Spinal cord (tissue), 9 donors: ENCODE measurements at regions not wholly inside any gene's neighbourhood (a gene's known extent, or its start where the extent isn't known, plus 50 kb on each side); places are given as distances from the start of the nearest gene placed in this dataset.

Experiments
- DNase-seq, 6 donors: peaks; one replicate each; pipeline versions ENCODE4 v3.0.0 to v3.0.0-alpha.2; 2013 to 2015; ENCODE audit warnings: low spot score in 6 of 6, low read depth in 4 of 6
- H3K27ac ChIP-seq: one replicate; pipeline ENCODE4 v1.5.1; 2013; ENCODE audit warnings: low read depth, low read length, control low read depth
- H3K27me3 ChIP-seq: one replicate; pipeline ENCODE4 v1.6.1; 2013; ENCODE audit warnings: low read length; ENCODE audit not compliant: control insufficient read depth, insufficient read depth
- H3K36me3 ChIP-seq: one replicate; pipeline ENCODE4 v1.6.1; 2013; ENCODE audit warnings: low read length; ENCODE audit not compliant: control insufficient read depth, insufficient read depth
- H3K4me1 ChIP-seq: one replicate; pipeline ENCODE4 v1.6.1; 2013; ENCODE audit warnings: low read length; ENCODE audit not compliant: control insufficient read depth, insufficient read depth
- H3K4me3 ChIP-seq: one replicate; pipeline ENCODE4 v1.5.1; 2013; ENCODE audit warnings: low read depth, low read length, control low read depth
- H3K9me3 ChIP-seq: one replicate; pipeline ENCODE4 v1.6.1; 2013; ENCODE audit warnings: low read length; ENCODE audit not compliant: control insufficient read depth, insufficient read depth
- WGBS: methylation state at CpG from one replicate; pipeline ENCODE4 v1.1.5; 2013; ENCODE audit warnings: missing lambda C conversion rate; ENCODE audit not compliant: insufficient coverage; 5-methylcytosine and 5-hydroxymethylcytosine counted together
- donor health status: healthy.

DNA sequence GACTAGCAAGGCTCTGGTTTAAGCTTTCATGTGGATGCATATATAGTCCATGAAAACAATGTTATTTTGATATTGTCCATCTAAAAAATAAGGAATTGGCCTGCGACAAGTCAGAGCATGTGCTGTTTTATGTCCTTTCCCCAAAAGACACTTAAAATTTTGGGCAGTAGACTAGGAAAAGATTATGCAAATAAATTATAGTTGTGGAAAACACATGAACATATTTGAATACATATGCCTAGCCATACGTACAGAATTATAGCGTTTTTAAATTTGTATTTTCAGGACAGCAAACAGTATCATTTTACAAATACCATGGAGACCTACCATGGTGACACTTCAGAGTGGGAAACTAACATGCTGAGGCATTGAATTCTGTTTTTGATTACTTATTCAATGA is 113.8 kb upstream of the SLC5A12 start:
- Histone ChIP-seq H3K9me3 (no peaks in the 10 kb centered on the region), H3K27me3 (no peaks in the 10 kb centered on the region), H3K36me3 (no peaks in the 10 kb centered on the region), H3K4me3 (no peak overlapping the region), H3K4me1 (no peaks in the 10 kb centered on the region), H3K27ac (no peak overlapping the region)
- DNase-seq, result peak in 1 of 6 donors; percentile 67
- WGBS, result no CpG with 5 or more reads among the region's 3 CpGs

DNA sequence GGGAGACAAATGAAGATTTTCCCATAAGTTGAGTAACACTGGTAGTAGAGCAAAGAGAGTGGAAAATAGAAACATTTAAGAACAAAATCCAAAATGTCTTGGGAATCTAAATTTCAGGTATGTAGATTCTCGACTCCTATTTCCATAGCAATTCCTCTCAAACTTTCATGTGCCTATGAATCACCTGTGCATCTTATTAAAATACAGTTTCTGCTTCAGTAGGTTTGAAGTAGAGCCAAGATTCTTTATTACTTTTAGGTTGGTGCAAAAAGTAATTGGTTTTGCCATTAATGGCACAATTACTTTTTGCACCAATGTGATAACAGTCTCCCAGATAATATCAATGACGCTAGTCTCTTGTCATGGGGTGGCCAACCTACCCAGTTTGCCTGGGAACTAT is 115.3 kb upstream of the SLC5A12 start:
- no peaks in the 10 kb centered on the region for H3K4me1 ChIP-seq
- WGBS, result no CpG with 5 or more reads among the region's 2 CpGs
- no peak overlapping the region for H3K4me3 ChIP-seq
- H3K27ac ChIP-seq, result no peak overlapping the region
- no peaks in the 10 kb centered on the region for H3K9me3 ChIP-seq
- H3K36me3 ChIP-seq, result no peaks in the 10 kb centered on the region
- DNase-seq, result no peak
- no peaks in the 10 kb centered on the region for H3K27me3 ChIP-seq

DNA sequence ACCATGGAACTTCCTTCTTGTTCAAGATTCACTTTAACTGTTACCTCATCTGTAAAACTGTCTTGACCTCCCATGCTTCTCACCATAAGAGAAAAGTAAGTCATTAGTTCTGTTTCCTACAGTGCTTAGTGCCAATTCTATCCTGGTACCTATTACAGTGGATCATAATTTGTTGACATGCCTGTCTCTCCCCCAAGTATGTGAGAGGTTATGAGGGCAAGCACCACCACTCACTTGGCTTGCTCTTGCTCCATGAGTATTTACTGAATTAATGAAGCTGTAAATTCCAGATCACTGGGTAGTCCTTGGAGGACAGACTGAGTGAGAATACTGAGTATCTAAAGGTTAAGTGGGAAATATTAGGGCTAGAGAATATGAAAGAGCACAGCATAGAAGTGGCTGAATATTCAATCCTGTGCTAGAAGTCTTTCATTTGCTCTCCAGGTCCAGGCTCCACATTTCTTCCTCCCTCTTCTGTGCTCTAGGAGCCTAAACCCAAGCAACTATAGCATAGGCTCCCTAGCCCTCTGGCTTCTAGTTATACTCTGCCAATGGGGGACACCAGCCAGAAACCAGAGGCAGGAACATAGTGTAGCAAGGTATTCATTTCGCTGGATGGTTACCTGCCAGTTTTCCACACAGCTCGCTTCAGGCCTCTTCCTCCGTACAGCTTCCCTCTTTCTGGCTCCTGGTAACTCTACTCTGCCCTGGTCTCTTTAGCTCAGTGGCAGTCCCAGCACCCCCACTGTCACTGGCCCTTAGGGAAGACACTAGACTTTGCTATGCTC is 118.2 kb upstream of the SLC5A12 start:
- WGBS, result 95% methylated on average over 3 of the region's 3 CpGs
- no peaks in the 10 kb centered on the region for H3K27me3 ChIP-seq
- H3K27ac ChIP-seq, result no peak overlapping the region
- DNase-seq, result no peak
- H3K9me3 ChIP-seq, result no peaks in the 10 kb centered on the region
- H3K4me3 ChIP-seq, result no peak overlapping the region
- no peaks in the 10 kb centered on the region for H3K36me3 ChIP-seq
- H3K4me1 ChIP-seq, result no peaks in the 10 kb centered on the region

DNA sequence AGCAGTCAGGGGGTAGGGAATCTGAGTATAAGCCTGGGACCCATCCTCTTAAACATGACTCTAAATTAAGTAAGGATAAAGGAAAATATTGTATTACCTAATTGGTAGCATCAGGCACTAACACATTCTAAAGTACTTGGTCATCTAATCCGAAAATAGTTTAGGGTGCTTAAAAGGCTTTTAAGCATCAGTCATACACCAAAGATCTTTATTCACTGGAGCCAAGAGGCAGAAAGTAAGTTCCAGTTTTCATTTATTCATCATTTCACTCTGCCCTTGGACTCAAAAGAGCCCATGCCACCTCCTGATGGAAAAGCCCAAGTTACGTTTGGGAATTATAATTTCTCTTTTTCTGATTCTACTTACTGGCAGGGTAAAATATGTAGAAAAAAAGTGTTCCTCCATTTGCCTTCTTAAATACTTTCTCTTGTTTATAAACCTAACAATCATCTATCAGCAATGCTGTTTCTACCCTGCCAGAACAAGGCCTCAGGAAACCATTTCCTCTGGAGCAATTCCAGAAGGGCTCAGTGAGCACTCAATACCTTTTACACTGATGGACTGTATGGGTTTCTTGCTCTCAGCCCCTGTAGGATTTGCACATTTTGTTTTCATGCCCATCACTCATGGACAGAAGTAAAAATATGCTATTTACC is 120.1 kb upstream of the SLC5A12 start:
- no CpG with 5 or more reads among the region's 2 CpGs for WGBS
- H3K27me3 ChIP-seq, result no peaks in the 10 kb centered on the region
- no peak overlapping the region for H3K27ac ChIP-seq
- H3K36me3 ChIP-seq, result no peaks in the 10 kb centered on the region
- no peak overlapping the region for H3K4me3 ChIP-seq
- H3K4me1 ChIP-seq, result no peaks in the 10 kb centered on the region
- no peak for DNase-seq
- no peaks in the 10 kb centered on the region for H3K9me3 ChIP-seq

DNA sequence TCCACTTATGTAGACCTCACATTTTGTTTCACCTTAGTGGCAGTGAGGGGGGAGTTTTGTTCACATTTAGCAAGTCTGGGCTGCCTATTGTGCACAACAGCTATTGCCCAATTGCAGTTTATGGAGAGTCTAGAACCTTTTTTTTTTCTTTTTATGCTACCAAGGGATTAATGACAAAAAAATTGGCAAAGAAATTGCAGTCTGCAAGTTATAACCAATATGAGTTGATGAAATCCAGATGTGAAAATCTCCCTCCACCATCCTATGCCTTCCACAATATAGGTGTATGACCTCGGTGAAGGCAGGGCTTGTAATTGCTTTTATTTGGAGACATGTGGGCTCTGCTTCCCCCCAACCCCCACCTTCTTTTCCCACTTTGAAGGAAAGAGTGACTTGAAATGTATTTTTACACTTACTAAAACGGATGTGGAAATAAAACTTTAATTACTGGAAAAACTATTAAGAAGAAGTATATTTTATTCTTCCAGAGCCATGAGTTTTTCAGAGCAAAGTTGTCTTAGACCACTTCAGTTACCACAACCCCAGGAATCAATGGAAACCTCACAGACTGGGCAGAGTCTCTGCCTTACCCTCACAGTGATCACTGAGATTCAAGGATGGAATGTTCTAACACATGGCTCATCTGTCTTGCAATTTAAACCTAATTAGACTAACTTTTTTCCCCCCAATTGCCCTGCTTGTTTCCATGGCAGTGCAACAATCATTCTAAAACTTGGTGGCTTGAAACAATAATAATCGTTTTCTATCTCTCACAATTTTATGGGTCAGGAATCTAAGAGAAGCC is 120.8 kb upstream of the SLC5A12 start:
- no peak overlapping the region for H3K4me3 ChIP-seq
- WGBS, result 67% methylated on average over 1 of the region's 3 CpGs
- H3K27ac ChIP-seq, result no peak overlapping the region
- no peaks in the 10 kb centered on the region for H3K36me3 ChIP-seq
- DNase-seq, result no peak
- H3K4me1 ChIP-seq, result no peaks in the 10 kb centered on the region
- no peaks in the 10 kb centered on the region for H3K9me3 ChIP-seq
- no peaks in the 10 kb centered on the region for H3K27me3 ChIP-seq

- Histone ChIP-seq H3K4me3 (no peak overlapping the region), H3K9me3 (no peaks in the 10 kb centered on the region), H3K27ac (no peak overlapping the region), H3K27me3 (no peaks in the 10 kb centered on the region), H3K4me1 (no peaks in the 10 kb centered on the region), H3K36me3 (no peaks in the 10 kb centered on the region)
- WGBS, result 86% methylated on average over 1 of the region's 2 CpGs
- no peak for DNase-seq
These were observed 121.7 kb upstream of the SLC5A12 start for GRCh38 chr11:26843539-26843938.

- no CpG with 5 or more reads among the region's 2 CpGs for WGBS
- H3K36me3 ChIP-seq, result no peaks in the 10 kb centered on the region
- H3K4me1 ChIP-seq, result no peaks in the 10 kb centered on the region
- no peak overlapping the region for H3K27ac ChIP-seq
- no peaks in the 10 kb centered on the region for H3K9me3 ChIP-seq
- no peak overlapping the region for H3K4me3 ChIP-seq
- H3K27me3 ChIP-seq, result no peaks in the 10 kb centered on the region
- DNase-seq, result no peak
These were observed 123.1 kb upstream of the SLC5A12 start for GRCh38 chr11:26844963-26845362.

- WGBS, result no CpG with 5 or more reads among the region's 2 CpGs
- Histone ChIP-seq H3K27ac (no peak overlapping the region), H3K4me3 (no peak overlapping the region), H3K4me1 (no peaks in the 10 kb centered on the region), H3K36me3 (no peaks in the 10 kb centered on the region), H3K27me3 (no peaks in the 10 kb centered on the region), H3K9me3 (no peaks in the 10 kb centered on the region)
- DNase-seq, result no peak
These were observed 124.4 kb upstream of the SLC5A12 start for GRCh38 chr11:26846227-26846626.

GRCh38 chr11:26847459-26847858 is 125.6 kb upstream of the SLC5A12 start:
- Histone ChIP-seq H3K27ac (no peak overlapping the region), H3K36me3 (no peaks in the 10 kb centered on the region)

More at GRCh38 chr11:26847459-26847858, 125.6 kb upstream of the SLC5A12 start:
- H3K9me3 ChIP-seq, result no peaks in the 10 kb centered on the region
- WGBS, result 74% methylated on average over 2 of the region's 3 CpGs
- peak in 1 of 6 donors; percentile 34 for DNase-seq
- no peak overlapping the region for H3K4me3 ChIP-seq
- H3K27me3 ChIP-seq, result no peaks in the 10 kb centered on the region
- H3K4me1 ChIP-seq, result no peaks in the 10 kb centered on the region
